ENCODE measurements at regions not wholly inside any gene's neighbourhood (a gene's known extent, or its start where the extent isn't known, plus 50 kb on each side); places are given as distances from the start of the nearest gene placed in this dataset.
A peak's percentile ranks its signal among the peaks of the same experiment; 100 is the strongest.

GRCh38 chr4:3371033-3372001 lies 70.5 kb upstream of the HGFAC start:
- no peak for TF ChIP-seq CTCF (IDR thresholded peaks at IDR 0.05; ENCODE audit: poor library complexity, severe bottlenecking)
- TF ChIP-seq REST (IDR thresholded peaks at IDR 0.05; ENCODE audit: borderline replicate concordance), result no peak
- no peak for TF ChIP-seq EZH2 (IDR thresholded peaks at IDR 0.05; ENCODE audit: borderline replicate concordance, insufficient read depth, low read length, poor library complexity, severe bottlenecking)
- no peak for TF ChIP-seq SMC3 (conservative IDR thresholded peaks at IDR 0.05; ENCODE audit: poor library complexity)
- TF ChIP-seq EP300 (conservative IDR thresholded peaks at IDR 0.05; ENCODE audit: poor library complexity, severe bottlenecking), result no peak
- peak; percentile 12 for TF ChIP-seq MXI1 (conservative IDR thresholded peaks at IDR 0.05; ENCODE audit: poor library complexity, severe bottlenecking)
- TF ChIP-seq TAF1 (IDR thresholded peaks at IDR 0.05; ENCODE audit: low read depth), result no peak
- TF ChIP-seq RAD21 (conservative IDR thresholded peaks at IDR 0.05), result no peak
- no peak for TF ChIP-seq POLR2AphosphoS5 (IDR thresholded peaks at IDR 0.05)

Measured in neural cell (in vitro differentiated cells).